NCI-H146 treated with DMSO at 0.1 percent for 48 hours (cell line): ENCODE measurements at regions not wholly inside any gene's neighbourhood (a gene's known extent, or its start where the extent isn't known, plus 50 kb on each side); places are given as distances from the start of the nearest gene placed in this dataset.
A peak's percentile ranks its signal among the peaks of the same experiment; 100 is the strongest.
"Not testable (repeated sequence)": the region's sequence is repeated elsewhere in the genome, so short reads cannot be mapped to it uniquely, and the experiment has no call there.

Experiments used
- DNase-seq: peaks from one replicate; lab custom pipeline; 2025; ENCODE audit not compliant: unreplicated experiment; lab: John Stamatoyannopoulos, UW

GRCh38 chr13:64186503-64187250, 2771.0 kb upstream of the PCDH20 start:
- DNase-seq, result no peak

- no peak for DNase-seq
Observed at GRCh38 chr13:64186071-64186470, 2770.4 kb upstream of the PCDH20 start.

- DNase-seq, result no peak
Observed at GRCh38 chr13:64180756-64181155, 2765.1 kb upstream of the PCDH20 start.

- no peak for DNase-seq
Observed at GRCh38 chr13:64165826-64166225, 2750.2 kb upstream of the PCDH20 start.

GRCh38 chr13:64164435-64164834, 2748.8 kb upstream of the PCDH20 start:
- DNase-seq, result no peak

GRCh38 chr13:64160479-64160878, 2744.8 kb upstream of the PCDH20 start:
- DNase-seq, result no peak

- no peak for DNase-seq
Observed at GRCh38 chr13:64158908-64159307, 2743.3 kb upstream of the PCDH20 start.

- no peak for DNase-seq
Observed at GRCh38 chr13:64154514-64154913, 2738.9 kb upstream of the PCDH20 start.

- DNase-seq, result no peak
Observed at GRCh38 chr13:64130600-64130999, 2715.0 kb upstream of the PCDH20 start.

GRCh38 chr13:64130171-64130570, 2714.5 kb upstream of the PCDH20 start:
- DNase-seq, result no peak

- no peak for DNase-seq
Observed at GRCh38 chr13:64127856-64128255, 2712.2 kb upstream of the PCDH20 start.

- no peak for DNase-seq
Observed at GRCh38 chr13:64127192-64127591, 2711.5 kb upstream of the PCDH20 start.

- not testable (repeated sequence) for DNase-seq
Observed at GRCh38 chr13:64121023-64121709, 2705.5 kb upstream of the PCDH20 start.

- peak; percentile 20 for DNase-seq
Observed at GRCh38 chr13:64099994-64100393, 2684.3 kb upstream of the PCDH20 start.

- no peak for DNase-seq
Observed at GRCh38 chr13:64090311-64090710, 2674.7 kb upstream of the PCDH20 start.

- peak; percentile 73 for DNase-seq
Observed at GRCh38 chr13:64088491-64088890, 2672.8 kb upstream of the PCDH20 start.

- DNase-seq, result no peak
Observed at GRCh38 chr13:64087624-64088023, 2672.0 kb upstream of the PCDH20 start.

- DNase-seq, result no peak
Observed at GRCh38 chr13:64083811-64084210, 2668.2 kb upstream of the PCDH20 start.

- no peak for DNase-seq
Observed at GRCh38 chr13:64083396-64083795, 2667.7 kb upstream of the PCDH20 start.

GRCh38 chr13:64078480-64078936, 2662.9 kb upstream of the PCDH20 start:
- DNase-seq, result peak; percentile 34

GRCh38 chr13:64078025-64078424, 2662.4 kb upstream of the PCDH20 start:
- DNase-seq, result peak; percentile 98

- DNase-seq, result peak; percentile 73
Observed at GRCh38 chr13:64077132-64077835, 2661.6 kb upstream of the PCDH20 start.
